Neutrophil (primary cell): ENCODE measurements at regions not wholly inside any gene's neighbourhood (a gene's known extent, or its start where the extent isn't known, plus 50 kb on each side); places are given as distances from the start of the nearest gene placed in this dataset.

Experiments used
- H3K27ac ChIP-seq: fragments of 200-600 bp; sonication (generic); 2 replicates; pipeline ENCODE4 v1.5.1; 2016; ENCODE audit warnings: mild to moderate bottlenecking, moderate library complexity
- H3K27me3 ChIP-seq: fragments of 200-600 bp; sonication (generic); 2 replicates; pipeline ENCODE4 v1.6.0; 2016; ENCODE audit warnings: mild to moderate bottlenecking
- H3K36me3 ChIP-seq: fragments of 200-600 bp; sonication (generic); 2 replicates; pipeline ENCODE4 v1.5.1; 2017
- H3K4me1 ChIP-seq, 2 experiments: fragments of 200-600 bp in 1 of 2; sonication (generic) in 1 of 2; 1 replicate in 1 of 2; 2 replicates in 1 of 2; pipeline versions ENCODE4 v1.5.1 to v1.6.1; 2013 to 2016; ENCODE audit warnings: low read depth in 1 of 2, low read length in 1 of 2, mild to moderate bottlenecking in 1 of 2, moderate library complexity in 1 of 2; ENCODE audit not compliant: control insufficient read depth in 1 of 2, insufficient read depth in 1 of 2
- H3K4me3 ChIP-seq, 2 experiments: fragments of 200-600 bp in 1 of 2; sonication (generic) in 1 of 2; 1 replicate in 1 of 2; 2 replicates in 1 of 2; pipeline ENCODE4 v1.5.1; 2013 to 2016; ENCODE audit warnings: low read depth in 1 of 2, low read length in 1 of 2, mild to moderate bottlenecking in 1 of 2, moderate library complexity in 1 of 2
- H3K9me3 ChIP-seq: fragments of 200-600 bp; sonication (generic); 2 replicates; pipeline ENCODE4 v1.5.1; 2016
- TF ChIP-seq, protein P1 (sequence below): fragments of 200-600 bp; sonication (generic); IDR thresholded peaks from 2 replicates; pipeline ENCODE4 v1.5.1; 2016; ENCODE audit warnings: antibody characterized with exemption

DNA sequence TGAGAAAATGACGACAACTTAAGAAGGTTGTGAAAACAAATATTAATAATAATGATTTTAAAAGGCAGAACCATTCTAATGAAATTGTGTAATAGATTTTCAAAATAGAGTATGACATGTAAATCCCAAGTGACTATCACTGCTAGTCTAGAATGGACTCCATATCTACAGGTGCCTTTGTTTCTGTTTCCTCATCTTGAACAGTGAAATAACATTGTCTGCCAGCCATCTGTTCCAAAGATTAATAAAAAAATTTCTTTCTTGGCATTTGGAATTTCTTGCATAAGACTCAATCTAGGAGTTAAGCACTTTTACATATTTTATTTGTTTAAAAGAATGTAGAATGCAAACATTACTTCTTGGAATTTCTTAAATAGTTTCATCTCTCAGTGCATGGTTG lies 520.1 kb upstream of the ARGLU1 start:
- Histone ChIP-seq H3K27ac (no peak overlapping the region), H3K9me3 (no peaks in the 10 kb centered on the region), H3K4me1 (no peaks in the 10 kb centered on the region), H3K36me3 (no peaks in the 10 kb centered on the region), H3K4me3 (no peak overlapping the region), H3K27me3 (no peaks in the 10 kb centered on the region)
- TF ChIP-seq, protein P1, sequence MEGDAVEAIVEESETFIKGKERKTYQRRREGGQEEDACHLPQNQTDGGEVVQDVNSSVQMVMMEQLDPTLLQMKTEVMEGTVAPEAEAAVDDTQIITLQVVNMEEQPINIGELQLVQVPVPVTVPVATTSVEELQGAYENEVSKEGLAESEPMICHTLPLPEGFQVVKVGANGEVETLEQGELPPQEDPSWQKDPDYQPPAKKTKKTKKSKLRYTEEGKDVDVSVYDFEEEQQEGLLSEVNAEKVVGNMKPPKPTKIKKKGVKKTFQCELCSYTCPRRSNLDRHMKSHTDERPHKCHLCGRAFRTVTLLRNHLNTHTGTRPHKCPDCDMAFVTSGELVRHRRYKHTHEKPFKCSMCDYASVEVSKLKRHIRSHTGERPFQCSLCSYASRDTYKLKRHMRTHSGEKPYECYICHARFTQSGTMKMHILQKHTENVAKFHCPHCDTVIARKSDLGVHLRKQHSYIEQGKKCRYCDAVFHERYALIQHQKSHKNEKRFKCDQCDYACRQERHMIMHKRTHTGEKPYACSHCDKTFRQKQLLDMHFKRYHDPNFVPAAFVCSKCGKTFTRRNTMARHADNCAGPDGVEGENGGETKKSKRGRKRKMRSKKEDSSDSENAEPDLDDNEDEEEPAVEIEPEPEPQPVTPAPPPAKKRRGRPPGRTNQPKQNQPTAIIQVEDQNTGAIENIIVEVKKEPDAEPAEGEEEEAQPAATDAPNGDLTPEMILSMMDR: no peak

DNA sequence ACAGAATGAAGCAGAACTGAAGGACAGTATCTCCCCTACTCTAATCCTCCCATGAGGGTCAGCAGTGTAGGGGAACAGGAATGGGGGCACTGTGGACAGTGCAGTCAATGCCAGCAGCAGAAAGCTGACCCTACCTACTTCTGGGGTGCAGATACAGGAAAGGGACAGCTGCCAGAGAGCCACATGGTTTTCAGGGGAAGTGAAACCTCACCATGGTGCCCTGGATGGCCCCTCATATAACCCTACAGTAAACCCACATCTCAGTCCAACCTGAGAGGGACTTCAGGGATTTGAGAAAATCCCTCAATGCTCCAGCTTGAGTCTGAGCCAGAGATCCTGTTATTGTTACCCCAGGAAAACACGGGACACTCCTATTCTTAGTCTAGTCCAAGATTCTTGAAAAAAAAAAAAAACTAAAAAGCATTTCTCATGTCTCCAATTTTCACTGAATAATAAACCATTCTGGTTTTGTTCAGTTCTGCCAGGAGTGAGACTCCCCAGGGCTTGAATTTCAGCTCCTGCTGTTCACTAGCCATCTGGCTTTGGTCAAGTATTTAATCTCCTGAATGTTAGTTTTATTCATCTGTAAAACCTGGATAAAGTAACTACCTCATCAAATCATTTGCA lies 511.6 kb upstream of the ARGLU1 start:
- H3K27me3 ChIP-seq: no peaks in the 10 kb centered on the region
- H3K4me1 ChIP-seq: no peaks in the 10 kb centered on the region
- H3K36me3 ChIP-seq: no peaks in the 10 kb centered on the region
- TF ChIP-seq, protein P1: no peak
- no peak overlapping the region for H3K4me3 ChIP-seq
- H3K27ac ChIP-seq: no peak overlapping the region
- no peaks in the 10 kb centered on the region for H3K9me3 ChIP-seq

DNA sequence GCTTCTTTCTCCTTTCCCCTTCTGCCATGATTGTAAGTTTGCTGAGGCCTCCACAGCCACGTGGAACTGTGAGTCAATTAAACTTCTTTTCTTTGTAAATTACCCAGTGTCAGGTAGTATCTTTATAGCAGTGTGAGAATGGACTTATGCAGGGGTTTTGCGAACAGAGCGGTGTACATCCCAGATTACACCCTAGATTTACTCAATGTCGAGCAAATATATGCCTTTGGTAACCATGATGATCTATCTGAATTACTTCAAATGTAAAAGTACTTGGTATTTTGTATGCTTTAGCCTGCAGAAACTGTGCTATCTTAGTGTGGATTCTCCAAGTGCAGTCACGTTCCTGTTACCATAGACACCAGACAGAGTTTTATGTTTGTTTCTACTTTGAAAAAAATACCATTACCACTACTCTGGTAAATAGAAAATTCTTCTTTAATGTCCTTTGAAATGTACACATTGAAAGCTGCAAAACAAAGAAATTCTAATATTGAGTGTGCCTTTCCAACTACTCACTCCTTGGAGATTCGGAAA lies 510.4 kb upstream of the ARGLU1 start:
- TF ChIP-seq, protein P1: no peak
- no peak overlapping the region for H3K4me3 ChIP-seq

DNA sequence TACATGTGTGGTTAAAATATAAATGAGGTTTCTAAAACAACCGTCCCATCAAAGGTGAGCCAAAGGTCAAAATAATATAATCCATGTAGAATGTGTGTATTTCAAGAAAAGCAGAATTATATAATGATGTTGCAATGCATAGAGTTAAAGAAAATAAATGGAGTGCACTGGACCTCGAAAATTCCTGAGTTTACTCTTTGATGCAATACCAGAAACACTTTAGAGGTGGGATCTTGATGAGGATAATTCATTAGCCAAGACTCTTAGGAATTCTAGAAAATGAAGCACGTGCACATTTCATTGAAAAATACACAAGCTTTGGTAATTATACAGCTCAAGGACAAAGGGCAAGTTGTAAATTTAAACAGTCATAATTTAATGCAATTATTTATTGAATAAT lies 508.9 kb upstream of the ARGLU1 start:
- TF ChIP-seq, protein P1: no peak
- no peaks in the 10 kb centered on the region for H3K4me1 ChIP-seq
- H3K36me3 ChIP-seq: no peaks in the 10 kb centered on the region
- no peaks in the 10 kb centered on the region for H3K9me3 ChIP-seq
- H3K27ac ChIP-seq: no peak overlapping the region
- no peak overlapping the region for H3K4me3 ChIP-seq
- no peaks in the 10 kb centered on the region for H3K27me3 ChIP-seq

More for the DNA sequence above, 510.4 kb upstream of the ARGLU1 start:
- H3K36me3 ChIP-seq: no peaks in the 10 kb centered on the region
- no peaks in the 10 kb centered on the region for H3K4me1 ChIP-seq
- no peaks in the 10 kb centered on the region for H3K27me3 ChIP-seq
- H3K9me3 ChIP-seq: no peaks in the 10 kb centered on the region
- H3K27ac ChIP-seq: no peak overlapping the region

DNA sequence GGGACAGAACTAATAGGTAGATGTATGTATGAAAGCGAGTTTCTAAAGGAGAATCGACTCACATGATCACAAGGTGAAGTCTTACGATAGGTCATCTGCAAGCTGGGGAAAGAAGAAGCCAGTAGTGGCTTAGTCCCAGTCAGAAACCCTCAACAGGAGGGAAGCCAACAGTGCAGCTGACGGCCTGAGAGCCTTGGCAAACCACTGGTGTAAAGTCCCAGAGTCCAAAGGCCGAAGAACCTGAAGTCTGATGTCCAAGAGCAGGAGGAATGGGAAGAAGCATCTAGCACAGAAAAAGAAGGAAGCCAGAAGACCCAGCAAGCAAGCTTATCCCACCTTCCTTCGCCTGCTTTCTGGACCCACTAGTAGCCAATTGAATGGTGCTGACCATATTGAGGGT lies 507.6 kb upstream of the ARGLU1 start:
- Histone ChIP-seq H3K36me3 (no peaks in the 10 kb centered on the region), H3K27me3 (no peaks in the 10 kb centered on the region), H3K9me3 (no peaks in the 10 kb centered on the region), H3K4me1 (no peaks in the 10 kb centered on the region), H3K27ac (no peak overlapping the region), H3K4me3 (no peak overlapping the region)
- TF ChIP-seq, protein P1: no peak
